ENCODE measurements at regions not wholly inside any gene's neighbourhood (a gene's known extent, or its start where the extent isn't known, plus 50 kb on each side); places are given as distances from the start of the nearest gene placed in this dataset.
"Not testable (repeated sequence)": the region's sequence is repeated elsewhere in the genome, so short reads cannot be mapped to it uniquely, and the experiment has no call there.

DNA sequence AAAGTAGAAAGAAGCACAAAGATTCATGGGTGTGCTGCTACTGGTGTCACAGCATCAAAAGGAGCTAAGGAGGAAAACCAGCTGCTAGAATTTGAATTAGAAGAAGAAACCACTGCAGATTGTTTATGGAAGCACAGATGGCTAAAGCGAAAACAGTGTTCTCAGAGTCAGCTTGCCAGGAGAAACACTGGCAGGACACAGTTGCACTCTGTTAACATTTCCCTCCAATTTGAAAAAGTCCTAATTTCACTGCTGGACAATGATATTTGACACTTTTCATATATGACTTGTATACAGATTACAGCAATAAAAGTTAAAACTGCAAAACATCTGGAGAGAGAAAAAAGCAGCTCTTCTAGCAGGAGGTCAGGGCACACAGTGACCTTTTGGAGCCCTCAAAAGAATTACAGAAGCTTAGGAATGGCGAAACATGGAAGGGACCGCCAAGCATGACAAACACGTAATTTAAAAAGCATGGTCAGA lies 314.5 kb downstream of the COL12A1 start:
- no peak for DNase-seq (ENCODE audit: low read depth in 2 of 2)

DNA sequence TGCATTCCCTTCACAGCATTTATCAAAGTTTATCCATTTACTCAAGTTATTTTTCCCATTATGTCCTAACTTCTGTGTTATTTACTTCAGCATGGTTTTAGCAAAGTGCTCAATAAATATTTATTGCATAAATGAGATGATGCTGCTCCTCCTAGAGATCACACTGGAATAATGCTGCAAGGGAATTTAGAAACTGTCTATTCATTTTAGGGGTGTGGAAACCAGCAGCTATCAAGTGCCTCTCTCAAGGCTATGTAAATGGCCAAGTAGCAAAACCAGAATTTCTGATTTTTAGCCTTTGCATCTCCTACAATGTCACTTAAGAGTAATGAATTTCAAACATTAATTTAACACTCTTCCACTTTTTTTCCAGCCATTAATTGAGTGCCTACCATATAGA lies 316.2 kb downstream of the COL12A1 start:
- DNase-seq (ENCODE audit: low read depth in 2 of 2), result no peak

DNA sequence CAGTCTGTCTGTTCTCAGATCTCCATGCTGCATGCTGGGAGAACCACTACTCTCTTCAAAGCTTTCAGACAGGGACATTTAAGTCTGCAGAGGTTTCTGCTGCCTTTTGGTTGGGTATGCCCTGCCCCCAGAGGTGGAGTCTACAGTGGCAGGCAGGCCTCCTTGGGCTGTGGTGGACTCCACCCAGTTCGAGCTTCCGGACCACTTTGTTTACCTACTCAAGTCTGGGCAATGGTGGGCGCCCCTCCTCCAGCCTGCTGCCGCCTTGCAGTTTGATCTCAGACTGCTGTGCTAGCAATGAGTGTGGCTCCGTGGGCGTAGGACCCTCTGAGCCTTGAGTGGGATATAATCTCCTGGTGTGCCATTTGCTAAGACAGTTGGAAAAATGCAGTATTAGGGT lies 317.1 kb downstream of the COL12A1 start:
- DNase-seq (ENCODE audit: low read depth in 2 of 2), result not testable (repeated sequence)

DNA sequence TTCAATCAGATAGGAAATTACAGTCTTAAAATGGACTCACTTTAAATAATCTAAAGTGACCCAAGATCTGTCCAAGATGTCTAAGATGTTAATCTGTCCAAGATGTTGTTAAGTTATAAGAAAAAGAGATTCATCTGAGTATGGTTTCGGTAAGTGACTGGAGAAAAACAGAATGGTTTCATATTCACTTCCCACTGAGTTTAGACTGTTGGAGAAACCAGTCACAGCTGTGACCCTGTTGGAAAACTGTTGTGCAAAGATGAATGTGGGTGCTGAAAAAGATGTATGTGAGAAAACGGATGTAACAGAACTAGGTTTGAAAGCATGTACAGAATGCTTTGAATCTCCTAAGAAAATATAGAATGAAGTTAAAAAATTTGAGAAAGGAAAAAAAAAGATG lies 325.9 kb downstream of the COL12A1 start:
- no peak for DNase-seq (ENCODE audit: low read depth in 2 of 2)

GRCh38 chr6:74879234-74879633 lies 326.6 kb downstream of the COL12A1 start:
- DNase-seq (ENCODE audit: low read depth in 2 of 2), result no peak

DNA sequence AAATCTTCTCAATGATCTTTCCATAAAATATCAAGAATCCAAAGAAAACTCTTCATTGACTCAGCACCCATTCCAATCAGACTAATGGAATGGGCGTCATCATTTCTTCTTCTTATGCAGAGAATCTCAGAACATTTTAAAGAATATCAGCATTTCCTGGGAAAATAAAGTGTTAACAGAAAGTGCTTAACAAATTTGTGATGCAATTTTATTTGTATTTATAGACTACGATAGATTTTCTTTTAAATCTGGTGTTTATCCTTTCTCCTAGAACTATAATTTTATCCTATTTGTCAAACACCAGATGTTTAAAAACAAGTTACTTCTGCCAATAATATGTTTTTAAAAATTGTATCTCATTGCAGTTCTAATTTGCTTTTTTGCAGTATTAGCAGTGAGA lies 330.7 kb downstream of the COL12A1 start:
- DNase-seq (ENCODE audit: low read depth in 2 of 2), result no peak

GRCh38 chr6:74872754-74873476 lies 332.9 kb downstream of the COL12A1 start:
- DNase-seq (ENCODE audit: low read depth in 2 of 2), result no peak

- no peak for DNase-seq (ENCODE audit: low read depth in 2 of 2)
Observed at GRCh38 chr6:74871757-74872156, 334.1 kb downstream of the COL12A1 start.

- no peak for DNase-seq (ENCODE audit: low read depth in 2 of 2)
Observed at GRCh38 chr6:74870403-74870802, 335.4 kb downstream of the COL12A1 start.

DNA sequence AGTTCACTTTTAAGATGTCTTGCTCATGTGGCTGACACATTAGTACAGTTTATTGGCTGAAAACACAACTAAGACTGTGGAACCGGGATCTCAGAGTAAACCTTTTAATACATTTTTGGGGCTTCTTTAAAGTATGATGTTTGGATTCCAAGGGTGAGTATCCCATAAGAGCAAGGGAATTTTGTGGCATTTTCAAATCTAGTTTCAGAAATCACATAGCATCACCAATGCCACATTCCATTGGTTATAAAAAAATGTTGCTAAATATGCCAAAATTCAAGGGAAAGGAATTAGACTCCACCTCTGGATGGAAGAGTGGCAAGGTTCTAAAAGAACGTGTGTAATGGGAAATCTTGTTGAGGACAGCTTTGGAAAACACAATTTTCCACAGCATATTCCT lies 338.6 kb downstream of the COL12A1 start:
- no peak for DNase-seq (ENCODE audit: low read depth in 2 of 2)

DNA sequence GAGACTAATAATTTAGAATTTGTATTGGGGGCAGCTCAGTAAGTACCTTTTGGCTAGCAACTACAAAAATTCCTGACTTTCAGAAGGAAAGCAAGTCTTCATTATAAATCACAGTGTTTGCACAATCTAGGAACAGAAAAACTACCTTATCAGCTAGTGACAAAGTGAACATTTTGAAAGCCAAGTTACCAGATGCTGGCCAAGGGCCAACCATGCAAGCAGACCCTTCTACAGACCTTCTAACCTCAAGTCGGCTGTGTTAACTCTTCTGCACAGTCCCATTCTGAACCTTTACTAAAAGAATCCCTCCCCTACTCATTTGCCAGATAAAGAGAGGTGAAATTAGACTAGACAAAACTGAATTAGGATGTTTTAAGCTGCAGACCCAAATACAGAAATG lies 341.9 kb downstream of the COL12A1 start:
- DNase-seq (ENCODE audit: low read depth in 2 of 2), result no peak

DNA sequence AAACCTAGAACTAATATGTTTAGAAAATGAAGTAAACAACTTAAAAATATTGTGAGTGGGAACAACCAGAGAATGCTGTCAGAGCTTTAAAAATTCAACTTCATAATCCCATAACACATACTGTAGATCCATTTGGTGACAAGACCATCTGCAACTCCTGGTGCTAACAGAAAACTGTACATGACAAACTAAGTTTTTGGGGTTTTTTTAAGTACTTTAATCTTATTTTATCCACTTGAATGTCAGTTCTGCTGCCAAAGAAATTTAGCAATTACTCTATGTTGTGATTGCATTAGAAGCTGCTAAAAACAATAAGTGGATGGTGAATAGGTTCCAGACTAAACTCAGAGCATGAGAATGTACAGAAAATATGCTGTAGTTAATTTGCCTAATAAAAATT lies 345.4 kb downstream of the COL12A1 start:
- no peak for DNase-seq (ENCODE audit: low read depth in 2 of 2)

GRCh38 chr6:74857157-74857556 lies 348.7 kb downstream of the COL12A1 start:
- no peak for DNase-seq (ENCODE audit: low read depth in 2 of 2)

DNA sequence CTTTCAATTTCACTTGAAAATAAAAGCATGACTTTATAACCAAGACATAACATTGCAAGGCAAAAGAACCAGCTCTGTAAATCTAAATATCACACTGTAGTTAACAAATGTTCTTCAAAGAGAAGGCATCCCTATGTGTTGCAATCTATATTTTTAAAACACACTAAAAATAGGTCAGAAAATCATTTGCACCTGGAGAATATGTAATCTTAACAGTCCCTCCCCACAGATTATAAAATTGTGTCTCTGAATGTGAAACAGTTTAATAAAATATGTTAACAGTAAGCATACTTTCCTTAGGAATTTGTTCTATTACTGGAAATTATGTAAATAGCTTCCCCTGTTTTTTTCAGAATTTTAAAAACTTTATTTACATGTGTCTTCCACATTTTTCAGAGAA lies 351.9 kb downstream of the COL12A1 start:
- DNase-seq (ENCODE audit: low read depth in 2 of 2), result no peak

DNA sequence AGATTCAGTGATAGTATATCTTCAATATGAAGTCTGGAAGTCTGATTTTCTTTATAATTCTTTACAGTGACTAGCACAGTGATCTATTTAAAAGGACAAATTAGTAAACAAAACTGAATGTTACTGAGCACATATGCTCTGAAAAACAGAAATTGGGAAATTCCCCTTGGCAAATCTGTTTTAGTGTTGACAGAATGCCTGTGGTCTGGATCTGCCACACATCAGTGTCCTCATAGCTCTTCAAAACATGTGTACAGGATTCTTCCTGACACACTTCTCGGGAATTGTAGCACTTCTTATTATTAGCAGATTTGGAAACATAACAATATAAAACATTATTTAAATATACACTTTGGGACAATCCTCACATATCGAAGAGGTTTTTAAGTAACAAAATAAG lies 354.3 kb downstream of the COL12A1 start:
- DNase-seq (ENCODE audit: low read depth in 2 of 2), result no peak

GRCh38 chr6:74840953-74841352 lies 364.9 kb downstream of the COL12A1 start:
- DNase-seq (ENCODE audit: low read depth in 2 of 2), result no peak

DNA sequence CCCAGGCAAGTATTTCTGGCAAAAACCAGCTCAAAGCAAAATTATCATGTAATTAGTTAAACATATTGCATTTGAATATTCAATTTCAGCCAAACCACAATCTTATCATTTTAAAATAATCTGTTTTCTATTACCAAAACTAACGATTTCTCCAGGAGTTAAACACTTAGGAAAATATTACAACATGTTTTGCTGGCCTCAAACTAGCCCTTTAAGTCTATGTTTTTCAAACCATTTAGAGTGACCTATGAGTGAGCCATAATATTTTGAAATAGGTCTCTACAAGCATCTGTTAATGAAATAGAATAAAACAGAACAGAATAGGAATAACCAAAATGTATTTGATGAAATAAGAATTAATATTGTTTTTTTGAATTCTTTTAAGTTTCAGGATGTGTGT lies 370.9 kb downstream of the COL12A1 start:
- DNase-seq (ENCODE audit: low read depth in 2 of 2), result no peak

DNA sequence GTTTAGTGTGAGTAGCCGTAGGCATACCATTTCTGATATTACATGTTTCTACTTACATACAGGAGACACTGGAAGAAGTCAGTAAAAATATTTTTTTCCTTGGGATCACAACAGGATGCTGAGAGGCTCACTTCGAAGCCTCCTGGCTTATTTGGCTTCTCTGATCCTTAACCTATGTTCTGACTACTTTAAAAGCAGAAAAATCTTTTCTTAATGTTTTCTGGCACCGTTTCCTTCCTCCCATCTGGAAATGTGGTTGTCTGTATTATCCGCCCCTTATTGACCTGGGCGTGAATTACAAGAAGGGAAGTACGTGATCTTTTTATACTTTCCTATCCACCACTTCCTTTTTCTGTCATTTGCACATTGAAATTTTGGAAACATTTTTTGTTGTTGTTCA lies 379.6 kb downstream of the COL12A1 start:
- no peak for DNase-seq (ENCODE audit: low read depth in 2 of 2)

DNA sequence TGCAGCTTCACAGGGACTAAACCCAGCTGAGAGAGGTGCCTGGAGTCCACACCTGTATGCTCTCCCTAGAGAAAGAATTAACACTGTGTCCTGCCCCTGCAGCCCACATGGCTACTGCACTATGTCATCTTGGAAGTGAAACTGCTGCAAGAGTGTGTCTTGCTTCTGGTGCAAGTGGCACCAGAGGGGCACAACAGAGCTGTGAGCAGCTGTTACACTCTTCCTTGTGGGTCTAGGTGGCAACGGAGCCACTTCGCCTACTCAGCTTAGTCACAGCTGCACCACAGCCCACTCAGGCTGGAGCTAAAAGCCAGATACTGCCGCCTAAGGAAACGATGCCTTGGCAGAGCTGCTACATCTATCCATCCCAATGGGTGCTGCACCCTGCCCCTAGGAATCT lies 391.4 kb downstream of the COL12A1 start:
- DNase-seq (ENCODE audit: low read depth in 2 of 2), result no peak

- DNase-seq (ENCODE audit: low read depth in 2 of 2), result no peak
Observed at GRCh38 chr6:74807674-74808073, 398.2 kb downstream of the COL12A1 start.

DNA sequence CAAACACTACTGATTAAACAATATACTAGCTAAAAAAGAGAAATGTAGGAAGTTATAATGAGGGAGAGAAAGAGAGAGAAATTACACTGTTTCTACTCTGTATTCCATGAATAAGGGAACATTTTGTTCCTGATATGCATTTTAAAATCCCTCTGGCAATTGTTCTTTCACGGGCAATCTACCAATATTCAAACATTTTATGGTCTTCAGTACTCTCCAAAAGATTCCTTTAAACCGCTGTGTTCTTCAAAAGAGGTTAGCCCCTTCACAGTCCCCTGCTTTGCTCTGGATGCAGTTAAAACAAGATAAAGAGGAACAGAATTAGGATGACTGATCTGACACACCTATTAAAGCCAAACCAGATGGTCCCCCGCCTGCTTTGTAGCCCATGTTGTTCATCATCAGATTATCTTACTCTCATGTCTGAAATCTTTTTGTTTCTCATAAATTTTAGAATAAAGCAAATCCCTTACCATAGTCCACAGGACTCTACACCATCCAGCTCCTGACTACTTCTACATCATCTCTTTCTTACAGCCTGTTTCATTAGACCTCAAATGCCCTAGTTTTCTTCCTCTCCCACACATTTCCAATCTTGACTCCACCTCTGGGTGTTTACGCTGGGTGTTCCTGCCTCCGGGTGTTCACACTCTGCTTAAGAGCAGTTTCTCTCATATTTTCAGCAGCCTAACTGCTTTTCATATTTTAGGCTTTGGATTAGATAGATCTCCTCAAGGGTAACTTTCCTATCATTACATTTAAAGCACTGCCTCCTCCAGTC lies 399.7 kb downstream of the COL12A1 start:
- DNase-seq (ENCODE audit: low read depth in 2 of 2), result no peak

DNA sequence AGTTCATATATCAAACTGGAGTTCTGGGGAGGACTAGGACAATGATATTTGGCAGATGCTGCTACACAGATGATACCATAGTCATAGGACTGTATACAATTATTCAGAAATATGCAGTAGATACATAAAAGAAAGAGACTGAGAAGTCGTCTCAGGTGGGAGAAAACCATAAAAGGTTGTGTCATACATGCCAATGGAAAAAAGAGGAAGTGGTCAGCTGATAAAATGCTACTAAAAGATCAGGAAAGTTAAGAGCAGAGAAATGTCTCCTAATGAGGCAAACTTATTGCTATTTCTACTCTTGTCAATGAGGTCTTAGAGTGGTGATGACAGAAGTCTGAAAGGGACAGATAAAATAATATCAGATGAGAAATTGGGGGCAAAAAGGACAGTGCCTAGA lies 407.6 kb downstream of the COL12A1 start:
- no peak for DNase-seq (ENCODE audit: low read depth in 2 of 2)

- DNase-seq (ENCODE audit: low read depth in 2 of 2), result no peak
Observed at GRCh38 chr6:74785236-74785635, 420.6 kb downstream of the COL12A1 start.
